ENCODE measurements at regions not wholly inside any gene's neighbourhood (a gene's known extent, or its start where the extent isn't known, plus 50 kb on each side); places are given as distances from the start of the nearest gene placed in this dataset.

- H3K4me1 ChIP-seq, result no peaks in the 10 kb centered on the region
- H3K27ac ChIP-seq, result no peak overlapping the region
- no peaks in the 10 kb centered on the region for H3K27me3 ChIP-seq
- no peak for DNase-seq (ENCODE audit: low spot score in 2 of 2)
- TF ChIP-seq, protein P1, sequence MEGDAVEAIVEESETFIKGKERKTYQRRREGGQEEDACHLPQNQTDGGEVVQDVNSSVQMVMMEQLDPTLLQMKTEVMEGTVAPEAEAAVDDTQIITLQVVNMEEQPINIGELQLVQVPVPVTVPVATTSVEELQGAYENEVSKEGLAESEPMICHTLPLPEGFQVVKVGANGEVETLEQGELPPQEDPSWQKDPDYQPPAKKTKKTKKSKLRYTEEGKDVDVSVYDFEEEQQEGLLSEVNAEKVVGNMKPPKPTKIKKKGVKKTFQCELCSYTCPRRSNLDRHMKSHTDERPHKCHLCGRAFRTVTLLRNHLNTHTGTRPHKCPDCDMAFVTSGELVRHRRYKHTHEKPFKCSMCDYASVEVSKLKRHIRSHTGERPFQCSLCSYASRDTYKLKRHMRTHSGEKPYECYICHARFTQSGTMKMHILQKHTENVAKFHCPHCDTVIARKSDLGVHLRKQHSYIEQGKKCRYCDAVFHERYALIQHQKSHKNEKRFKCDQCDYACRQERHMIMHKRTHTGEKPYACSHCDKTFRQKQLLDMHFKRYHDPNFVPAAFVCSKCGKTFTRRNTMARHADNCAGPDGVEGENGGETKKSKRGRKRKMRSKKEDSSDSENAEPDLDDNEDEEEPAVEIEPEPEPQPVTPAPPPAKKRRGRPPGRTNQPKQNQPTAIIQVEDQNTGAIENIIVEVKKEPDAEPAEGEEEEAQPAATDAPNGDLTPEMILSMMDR (IDR thresholded peaks at IDR 0.05), result no peak
- H3K9me3 ChIP-seq, result no peaks in the 10 kb centered on the region
- H3K36me3 ChIP-seq, result no peaks in the 10 kb centered on the region
- no peak overlapping the region for H3K4me3 ChIP-seq
- intact Hi-C loops (cut with DNase I), result no loop called here
Measured at GRCh38 chr20:48223715-48224114, 438.4 kb upstream of the SULF2 start.

GRCh38 chr20:48222595-48223180, 437.4 kb upstream of the SULF2 start:
- intact Hi-C loops (cut with DNase I), result no loop called here
- no peak overlapping the region for H3K4me3 ChIP-seq

DNA sequence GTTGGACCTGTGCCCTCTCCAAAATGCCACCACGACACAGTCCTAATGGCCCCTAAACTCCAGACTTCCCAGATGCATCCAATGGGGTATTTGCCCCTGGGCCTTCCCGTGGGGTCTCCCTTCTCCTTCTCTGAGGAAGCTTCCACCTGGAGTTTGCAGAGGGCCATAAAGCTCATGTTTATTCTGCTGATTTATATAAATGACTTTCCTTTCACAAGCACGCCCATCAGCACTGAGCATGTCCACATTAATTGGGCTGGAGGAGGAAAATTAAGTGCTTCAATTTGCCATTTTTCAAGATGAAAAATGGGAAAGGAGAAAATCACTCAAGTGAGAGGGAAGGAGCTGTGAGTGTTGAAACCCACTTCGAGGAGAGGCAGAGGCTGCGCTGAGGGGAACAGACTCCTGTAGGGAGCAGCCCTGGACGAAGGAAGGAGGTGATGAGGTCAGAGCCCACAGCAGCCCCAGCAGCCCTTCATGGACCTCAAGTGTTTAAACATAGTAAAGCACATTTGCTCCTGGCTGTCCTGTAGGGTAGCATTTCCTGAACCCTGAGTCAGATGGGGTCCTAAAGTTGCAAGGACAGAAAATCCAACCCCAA, 434.9 kb upstream of the SULF2 start:
- no peak for DNase-seq (ENCODE audit: low spot score in 2 of 2)
- H3K4me1 ChIP-seq, result no peaks in the 10 kb centered on the region
- no peak overlapping the region for H3K27ac ChIP-seq
- H3K27me3 ChIP-seq, result no peaks in the 10 kb centered on the region
- intact Hi-C loops (cut with DNase I), result no loop called here
- H3K9me3 ChIP-seq, result no peaks in the 10 kb centered on the region
- TF ChIP-seq, protein P1 (IDR thresholded peaks at IDR 0.05), result no peak
- H3K4me3 ChIP-seq, result no peak overlapping the region
- H3K36me3 ChIP-seq, result no peaks in the 10 kb centered on the region

More at GRCh38 chr20:48222595-48223180, 437.4 kb upstream of the SULF2 start:
- Histone ChIP-seq H3K9me3 (no peaks in the 10 kb centered on the region), H3K4me1 (no peaks in the 10 kb centered on the region), H3K27me3 (no peaks in the 10 kb centered on the region), H3K27ac (no peak overlapping the region), H3K36me3 (no peaks in the 10 kb centered on the region)
- DNase-seq (ENCODE audit: low spot score in 2 of 2), result no peak
- TF ChIP-seq, protein P1 (IDR thresholded peaks at IDR 0.05), result no peak

GRCh38 chr20:48219306-48219705, 434.0 kb upstream of the SULF2 start:
- no peaks in the 10 kb centered on the region for H3K4me1 ChIP-seq
- no peak overlapping the region for H3K27ac ChIP-seq

GRCh38 chr20:48217190-48217589, 431.9 kb upstream of the SULF2 start:
- TF ChIP-seq, protein P1 (IDR thresholded peaks at IDR 0.05), result no peak
- no peaks in the 10 kb centered on the region for H3K27me3 ChIP-seq
- H3K9me3 ChIP-seq, result no peaks in the 10 kb centered on the region
- H3K4me3 ChIP-seq, result no peak overlapping the region
- intact Hi-C loops (cut with DNase I), result no loop called here
- no peak overlapping the region for H3K27ac ChIP-seq
- DNase-seq (ENCODE audit: low spot score in 2 of 2), result no peak
- no peaks in the 10 kb centered on the region for H3K4me1 ChIP-seq
- no peaks in the 10 kb centered on the region for H3K36me3 ChIP-seq

More at GRCh38 chr20:48219306-48219705, 434.0 kb upstream of the SULF2 start:
- H3K9me3 ChIP-seq, result no peaks in the 10 kb centered on the region
- intact Hi-C loops (cut with DNase I), result no loop called here
- no peaks in the 10 kb centered on the region for H3K36me3 ChIP-seq
- TF ChIP-seq, protein P1 (IDR thresholded peaks at IDR 0.05), result no peak
- no peaks in the 10 kb centered on the region for H3K27me3 ChIP-seq
- DNase-seq (ENCODE audit: low spot score in 2 of 2), result no peak
- H3K4me3 ChIP-seq, result no peak overlapping the region

Measured in ascending aorta (tissue), 2 donors.